ENCODE measurements at regions not wholly inside any gene's neighbourhood (a gene's known extent, or its start where the extent isn't known, plus 50 kb on each side); places are given as distances from the start of the nearest gene placed in this dataset.

DNA sequence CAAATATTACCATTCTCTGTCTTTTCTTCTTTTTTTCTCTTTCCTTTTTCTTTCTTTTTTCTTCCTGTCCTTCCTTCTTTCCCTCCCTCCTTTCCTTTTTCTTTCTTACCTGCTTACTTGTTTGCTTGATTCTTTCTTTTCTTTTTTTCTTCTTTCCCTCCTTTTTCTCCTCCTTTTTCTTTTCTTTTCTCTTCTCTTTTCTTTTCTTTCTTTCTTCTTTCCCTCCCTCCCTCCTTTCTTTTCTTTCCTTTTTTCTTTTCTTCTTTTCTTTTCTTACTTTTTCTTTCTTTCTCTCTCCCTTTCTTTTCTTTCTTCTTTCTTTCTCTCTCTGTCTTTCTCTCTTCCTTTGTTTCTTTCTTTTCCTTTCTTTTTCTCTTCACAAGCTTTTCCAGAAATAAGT lies 697.4 kb upstream of the ADGRL3 start (continued):
- TF ChIP-seq ZBTB43 (CRISPR knock-in tag; conservative IDR thresholded peaks at IDR 0.05) (no peak), ZNF720 (CRISPR knock-in tag; IDR thresholded peaks at IDR 0.05) (no peak), MTERF4 (CRISPR knock-in tag; IDR thresholded peaks at IDR 0.05) (no peak), TMF1 (CRISPR knock-in tag; IDR thresholded peaks at IDR 0.05; ENCODE audit: low read depth) (no peak), NFYC (CRISPR knock-in tag; IDR thresholded peaks at IDR 0.05) (no peak), EZH2 (conservative IDR thresholded peaks at IDR 0.05; ENCODE audit: low read depth, low read length) (no peak)
- TF ChIP-seq, protein P1, sequence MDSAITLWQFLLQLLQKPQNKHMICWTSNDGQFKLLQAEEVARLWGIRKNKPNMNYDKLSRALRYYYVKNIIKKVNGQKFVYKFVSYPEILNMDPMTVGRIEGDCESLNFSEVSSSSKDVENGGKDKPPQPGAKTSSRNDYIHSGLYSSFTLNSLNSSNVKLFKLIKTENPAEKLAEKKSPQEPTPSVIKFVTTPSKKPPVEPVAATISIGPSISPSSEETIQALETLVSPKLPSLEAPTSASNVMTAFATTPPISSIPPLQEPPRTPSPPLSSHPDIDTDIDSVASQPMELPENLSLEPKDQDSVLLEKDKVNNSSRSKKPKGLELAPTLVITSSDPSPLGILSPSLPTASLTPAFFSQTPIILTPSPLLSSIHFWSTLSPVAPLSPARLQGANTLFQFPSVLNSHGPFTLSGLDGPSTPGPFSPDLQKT (CRISPR knock-in tag; IDR thresholded peaks at IDR 0.05; ENCODE audit: borderline replicate concordance), result no peak

GRCh38 chr4:60506061-60506460 lies 694.1 kb upstream of the ADGRL3 start:
- intact Hi-C loops (cut with micrococcal nuclease; ENCODE audit: unreplicated experiment) (no loop called here), in situ Hi-C loops (cut with HindIII; ENCODE audit: extremely low pct_ligation_motif_present, low pct_unique_long_range_greater_than_20kb) (no loop called here)
- 0% methylated on average over 1 of the region's 1 CpG for WGBS (ENCODE audit: low lambda C conversion rate)
- H2AFZ ChIP-seq (ENCODE audit: low read length), result no peak overlapping the region
- no peak overlapping the region for H3K9ac ChIP-seq (ENCODE audit: insufficient read depth, low read depth, low read length)
- ChIA-PET CTCF (ENCODE audit: low intra/inter-chr PET ratio, low total read pairs) (no interaction called here), POLR2A (no interaction called here)
- H3K4me2 ChIP-seq (ENCODE audit: low read depth, low read length), result no peak overlapping the region
- H4K20me1 ChIP-seq (ENCODE audit: insufficient read depth, low read length), result no peaks in the 10 kb centered on the region
- TF ChIP-seq KDM4B (CRISPR knock-in tag; IDR thresholded peaks at IDR 0.05) (no peak), PAWR (CRISPR knock-in tag; IDR thresholded peaks at IDR 0.05; ENCODE audit: borderline replicate concordance) (no peak), HDAC6 (IDR thresholded peaks at IDR 0.05; ENCODE audit: low read depth, low read length) (no peak), HMGA1 (CRISPR knock-in tag; conservative IDR thresholded peaks at IDR 0.05) (no peak), ZNF672 (CRISPR knock-in tag; IDR thresholded peaks at IDR 0.05) (no peak)
- TF ChIP-seq, protein P2, sequence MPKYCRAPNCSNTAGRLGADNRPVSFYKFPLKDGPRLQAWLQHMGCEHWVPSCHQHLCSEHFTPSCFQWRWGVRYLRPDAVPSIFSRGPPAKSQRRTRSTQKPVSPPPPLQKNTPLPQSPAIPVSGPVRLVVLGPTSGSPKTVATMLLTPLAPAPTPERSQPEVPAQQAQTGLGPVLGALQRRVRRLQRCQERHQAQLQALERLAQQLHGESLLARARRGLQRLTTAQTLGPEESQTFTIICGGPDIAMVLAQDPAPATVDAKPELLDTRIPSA (CRISPR knock-in tag; IDR thresholded peaks at IDR 0.05; ENCODE audit: borderline replicate concordance), result no peak
- TF ChIP-seq, protein P3, sequence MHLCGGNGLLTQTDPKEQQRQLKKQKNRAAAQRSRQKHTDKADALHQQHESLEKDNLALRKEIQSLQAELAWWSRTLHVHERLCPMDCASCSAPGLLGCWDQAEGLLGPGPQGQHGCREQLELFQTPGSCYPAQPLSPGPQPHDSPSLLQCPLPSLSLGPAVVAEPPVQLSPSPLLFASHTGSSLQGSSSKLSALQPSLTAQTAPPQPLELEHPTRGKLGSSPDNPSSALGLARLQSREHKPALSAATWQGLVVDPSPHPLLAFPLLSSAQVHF (CRISPR knock-in tag; IDR thresholded peaks at IDR 0.05), result no peak
- TF ChIP-seq, protein P4, sequence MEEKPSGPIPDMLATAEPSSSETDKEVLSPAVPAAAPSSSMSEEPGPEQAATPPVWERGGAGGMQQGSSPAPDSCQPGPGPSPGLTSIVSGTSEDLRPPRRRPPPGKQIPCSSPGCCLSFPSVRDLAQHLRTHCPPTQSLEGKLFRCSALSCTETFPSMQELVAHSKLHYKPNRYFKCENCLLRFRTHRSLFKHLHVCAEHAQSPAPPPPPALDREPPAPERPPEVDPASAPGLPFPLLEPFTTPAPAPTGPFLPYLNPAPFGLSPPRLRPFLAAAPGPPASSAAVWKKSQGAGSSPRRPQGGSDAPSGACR (CRISPR knock-in tag; IDR thresholded peaks at IDR 0.05), result no peak
- ATAC-seq (no peak), DNase-seq (ENCODE audit: low spot score) (no peak), FAIRE-seq (no peak)
- no peaks in the 10 kb centered on the region for H3K79me2 ChIP-seq (ENCODE audit: insufficient read depth, low read length)
- H3K36me3 ChIP-seq (replicated peaks in 1 of 2; ENCODE audit: control insufficient read depth in 1 of 2, insufficient read depth in 2 of 2, low read length in 2 of 2), result no peaks in the 10 kb centered on the region
- peaks cover 25% of the 10 kb centered on the region; the same call in 1 of the 2 replicates for H3K9me3 ChIP-seq (ENCODE audit: low read length)
- no peak overlapping the region for H3K4me3 ChIP-seq (replicated peaks in 1 of 3; ENCODE audit: insufficient read depth in 1 of 3, low read depth in 2 of 3, low read length in 3 of 3)
- BruUV-seq (replicated peaks), result no TSS peak
- H3K27me3 ChIP-seq (ENCODE audit: control insufficient read depth in 1 of 2, insufficient read depth in 2 of 2, low read length in 2 of 2), result no peaks in the 10 kb centered on the region
- H3K27ac ChIP-seq (ENCODE audit: extremely low read length, insufficient read depth, low read length), result no peak overlapping the region
- H3K4me1 ChIP-seq (ENCODE audit: insufficient read depth, low read length), result no peaks in the 10 kb centered on the region
